Astrocyte (in vitro differentiated cells and primary cell): ENCODE measurements at regions not wholly inside any gene's neighbourhood (a gene's known extent, or its start where the extent isn't known, plus 50 kb on each side); places are given as distances from the start of the nearest gene placed in this dataset.

Experiments
- DNase-seq: peaks from one replicate; pipeline ENCODE4 v3.0.0-alpha.2; 2010; ENCODE audit warnings: low read depth
- FAIRE-seq: peaks from 2 replicates; lab custom pipeline; 2011; peaks lifted over from hg19 to GRCh38; lab: Jason Lieb, UNC
- H2AFZ ChIP-seq: 2 replicates; pipeline ENCODE4 v1.6.0; 2012; ENCODE audit warnings: low read depth, low read length, inconsistent platforms
- H3K27ac ChIP-seq: 2 replicates; pipeline ENCODE4 v1.5.1; 2011; ENCODE audit warnings: low read depth, low read length, inconsistent platforms
- H3K27me3 ChIP-seq: 2 replicates; pipeline ENCODE4 v1.6.0; 2011; ENCODE audit warnings: low read length, inconsistent platforms; ENCODE audit not compliant: insufficient read depth
- H3K36me3 ChIP-seq: 2 replicates; pipeline ENCODE4 v1.5.1; 2011; ENCODE audit warnings: low read length, inconsistent platforms; ENCODE audit not compliant: insufficient read depth
- H3K4me1 ChIP-seq: 2 replicates; pipeline ENCODE4 v1.5.1; 2011; ENCODE audit warnings: low read length, inconsistent platforms; ENCODE audit not compliant: insufficient read depth
- H3K4me2 ChIP-seq: 2 replicates; pipeline ENCODE4 v1.6.0; 2012; ENCODE audit warnings: low read length, inconsistent platforms
- H3K4me3 ChIP-seq: 2 replicates; pipeline ENCODE4 v1.5.1; 2011; ENCODE audit warnings: low read depth, mild to moderate bottlenecking, low read length, inconsistent platforms; ENCODE audit not compliant: insufficient read depth
- H3K79me2 ChIP-seq: 2 replicates; pipeline ENCODE4 v1.6.0; 2012; ENCODE audit warnings: mild to moderate bottlenecking, low read length, inconsistent platforms; ENCODE audit not compliant: insufficient read depth
- H3K9ac ChIP-seq: 2 replicates; pipeline ENCODE4 v1.6.0; 2012; ENCODE audit warnings: mild to moderate bottlenecking, low read length, inconsistent platforms
- H3K9me3 ChIP-seq: 2 replicates; pipeline ENCODE4 v1.5.1; 2012; ENCODE audit warnings: low read depth, mild to moderate bottlenecking, low read length, inconsistent platforms; ENCODE audit not compliant: insufficient read depth
- H4K20me1 ChIP-seq: 2 replicates; pipeline ENCODE4 v1.6.0; 2012; ENCODE audit warnings: low read length, inconsistent platforms; ENCODE audit not compliant: insufficient read depth
- H3K27ac Mint-ChIP-seq: one replicate; pipeline ENCODE4 v1.8.0; 2021; ENCODE audit warnings: mild to moderate bottlenecking, mixed read lengths; ENCODE audit not compliant: unreplicated experiment
- H3K27me3 Mint-ChIP-seq: one replicate; pipeline ENCODE4 v1.8.0; 2021; ENCODE audit warnings: low read depth, mixed read lengths; ENCODE audit not compliant: unreplicated experiment
- H3K36me3 Mint-ChIP-seq: one replicate; pipeline ENCODE4 v1.8.0; 2021; ENCODE audit warnings: low read depth, mixed read lengths; ENCODE audit not compliant: unreplicated experiment
- H3K4me1 Mint-ChIP-seq: one replicate; pipeline ENCODE4 v1.8.0; 2021; ENCODE audit warnings: low read depth, mixed read lengths; ENCODE audit not compliant: unreplicated experiment
- H3K4me3 Mint-ChIP-seq: one replicate; pipeline ENCODE4 v1.8.0; 2021; ENCODE audit warnings: mild to moderate bottlenecking, moderate library complexity, mixed read lengths; ENCODE audit not compliant: unreplicated experiment
- H3K9me3 Mint-ChIP-seq: one replicate; pipeline ENCODE4 v1.8.0; 2021; ENCODE audit warnings: mild to moderate bottlenecking, mixed read lengths; ENCODE audit not compliant: unreplicated experiment
- CTCF ChIP-seq: IDR thresholded peaks from 2 replicates; pipeline ENCODE4 v1.5.1; 2011; ENCODE audit warnings: low read depth, mild to moderate bottlenecking, inconsistent platforms, low read length, moderate library complexity; ENCODE audit not compliant: insufficient read depth
- EZH2 ChIP-seq: IDR thresholded peaks from 2 replicates; pipeline ENCODE4 v1.6.1; 2012; ENCODE audit warnings: mild to moderate bottlenecking, low read length, inconsistent platforms; ENCODE audit not compliant: insufficient read depth

DNA sequence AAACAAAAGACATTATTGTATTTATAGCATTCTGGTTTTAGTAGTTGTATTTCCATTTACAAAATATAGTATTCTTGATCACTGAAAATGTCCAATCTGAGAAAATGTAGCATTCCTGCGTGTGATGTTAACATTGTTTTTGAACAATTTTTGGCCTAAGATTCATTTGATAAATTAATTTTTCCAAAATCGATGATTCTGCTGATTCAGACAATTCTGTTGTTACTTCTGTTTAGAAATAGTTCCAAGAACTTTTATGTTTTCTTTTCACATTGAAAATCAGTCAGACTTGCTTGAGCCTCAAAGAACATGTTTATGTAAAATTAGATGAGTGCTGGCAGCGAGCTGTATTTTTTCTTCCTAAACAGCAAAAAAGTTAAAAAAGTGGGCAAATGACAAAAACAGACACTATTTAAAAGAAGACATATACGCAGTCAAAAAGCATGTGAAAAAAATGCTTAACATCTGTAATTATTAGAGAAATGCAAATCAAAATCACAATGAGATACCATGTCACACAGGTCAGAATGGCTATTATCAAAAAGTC is 804.5 kb upstream of the MIR17HG start:
- no peak overlapping the region for H3K4me3 Mint-ChIP-seq
- no peaks in the 10 kb centered on the region for H3K27me3 ChIP-seq

DNA sequence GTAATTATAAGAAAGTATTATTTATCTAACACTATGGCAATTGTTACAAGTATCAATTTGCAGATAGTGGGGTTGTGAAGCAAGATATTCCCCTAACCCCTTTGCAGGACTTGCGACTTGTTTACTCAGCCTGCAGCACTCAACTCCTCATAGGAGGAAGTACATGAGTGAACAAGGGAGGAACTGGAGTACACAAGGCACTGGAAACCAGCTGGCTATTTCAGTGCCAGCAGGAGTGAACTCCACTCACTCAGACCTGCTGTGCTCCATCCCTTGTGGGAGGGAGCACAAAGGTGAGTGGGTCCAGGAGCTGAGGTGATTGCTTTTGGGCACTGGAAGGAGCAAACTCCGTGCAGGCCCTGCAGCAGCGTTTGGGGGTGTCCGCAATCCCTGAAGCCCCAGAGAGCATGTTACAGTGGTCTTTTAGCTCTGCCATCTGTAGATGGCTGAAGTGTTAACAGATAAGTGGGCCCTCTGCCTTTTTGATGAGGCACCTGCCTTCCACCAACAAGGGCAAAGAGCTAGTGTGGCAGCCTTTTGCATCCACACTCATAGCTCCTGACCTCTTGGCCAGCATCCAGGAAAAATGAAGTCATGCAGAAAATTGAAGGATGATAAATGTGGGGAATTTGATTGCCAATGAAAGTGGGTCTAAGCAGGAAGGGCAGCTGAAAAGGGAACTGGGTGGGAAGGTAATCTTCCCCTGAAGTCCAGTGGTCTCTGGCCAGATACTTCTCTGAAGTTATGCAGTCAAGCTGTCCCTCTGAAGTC is 802.2 kb upstream of the MIR17HG start:
- H3K4me1 ChIP-seq, result no peaks in the 10 kb centered on the region
- no peak for FAIRE-seq
- H3K9me3 Mint-ChIP-seq, result peaks cover 13% of the 10 kb centered on the region
- no peak overlapping the region for H3K4me3 ChIP-seq
- no peaks in the 10 kb centered on the region for H3K4me1 Mint-ChIP-seq
- H3K27ac ChIP-seq, result no peak overlapping the region
- no peaks in the 10 kb centered on the region for H3K27me3 Mint-ChIP-seq
- no peaks in the 10 kb centered on the region for H3K79me2 ChIP-seq
- TF ChIP-seq EZH2 (no peak), CTCF (no peak)
- H3K36me3 Mint-ChIP-seq, result no peaks in the 10 kb centered on the region
- H3K4me3 Mint-ChIP-seq, result no peak overlapping the region
- no peak for DNase-seq
- H3K9me3 ChIP-seq, result peaks cover 7% of the 10 kb centered on the region
- H4K20me1 ChIP-seq, result no peaks in the 10 kb centered on the region
- no peak overlapping the region for H3K9ac ChIP-seq
- H2AFZ ChIP-seq, result no peak overlapping the region
- no peaks in the 10 kb centered on the region for H3K36me3 ChIP-seq
- no peaks in the 10 kb centered on the region for H3K27me3 ChIP-seq
- no peak overlapping the region for H3K27ac Mint-ChIP-seq
- H3K4me2 ChIP-seq, result no peak overlapping the region

More for the DNA sequence above, 804.5 kb upstream of the MIR17HG start:
- H3K36me3 ChIP-seq, result no peaks in the 10 kb centered on the region
- H3K27ac ChIP-seq, result no peak overlapping the region
- H3K36me3 Mint-ChIP-seq, result no peaks in the 10 kb centered on the region
- H3K9ac ChIP-seq, result no peak overlapping the region
- no peak overlapping the region for H3K4me3 ChIP-seq
- H2AFZ ChIP-seq, result no peak overlapping the region
- DNase-seq (no peak), FAIRE-seq (no peak)
- TF ChIP-seq CTCF (no peak), EZH2 (no peak)
- H3K4me2 ChIP-seq, result no peak overlapping the region
- H3K4me1 Mint-ChIP-seq, result no peaks in the 10 kb centered on the region
- no peak overlapping the region for H3K27ac Mint-ChIP-seq
- H4K20me1 ChIP-seq, result no peaks in the 10 kb centered on the region
- H3K9me3 ChIP-seq, result peaks cover 7% of the 10 kb centered on the region
- H3K4me1 ChIP-seq, result no peaks in the 10 kb centered on the region
- no peaks in the 10 kb centered on the region for H3K27me3 Mint-ChIP-seq
- H3K9me3 Mint-ChIP-seq, result peaks cover 10% of the 10 kb centered on the region
- no peaks in the 10 kb centered on the region for H3K79me2 ChIP-seq

DNA sequence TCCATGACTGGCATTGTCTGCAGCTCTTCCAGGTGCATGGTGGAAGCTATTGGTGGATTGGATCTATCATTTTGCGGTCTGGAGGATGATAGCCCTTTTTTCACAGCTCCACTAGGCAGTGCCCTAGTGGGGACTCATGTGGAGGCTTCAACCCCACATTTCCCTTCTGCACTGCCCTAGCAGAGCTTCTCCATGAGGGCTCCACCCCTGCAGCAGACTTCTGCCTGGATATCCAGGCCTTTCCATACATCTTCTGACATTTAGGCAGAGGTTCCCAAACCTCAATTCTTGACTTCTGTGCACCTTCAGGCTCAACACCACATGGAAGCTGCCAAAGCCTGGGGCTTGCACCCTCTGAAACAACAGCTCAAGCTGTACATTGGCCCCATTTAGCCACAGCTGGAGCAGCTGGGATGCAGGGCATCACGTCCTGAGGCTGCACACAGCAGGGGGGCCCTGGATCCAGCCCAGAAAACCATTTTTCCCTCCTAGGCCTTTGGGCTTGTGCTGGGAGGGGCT is 800.2 kb upstream of the MIR17HG start:
- peaks cover 7% of the 10 kb centered on the region for H3K9me3 ChIP-seq
- no peak for FAIRE-seq
- no peaks in the 10 kb centered on the region for H3K4me1 ChIP-seq
- no peaks in the 10 kb centered on the region for H3K79me2 ChIP-seq
- Mint-ChIP-seq H3K36me3 (no peaks in the 10 kb centered on the region), H3K9me3 (peaks cover 13% of the 10 kb centered on the region), H3K27me3 (no peaks in the 10 kb centered on the region), H3K27ac (no peak overlapping the region), H3K4me1 (no peaks in the 10 kb centered on the region), H3K4me3 (no peak overlapping the region)
- DNase-seq, result no peak
- H3K4me3 ChIP-seq, result no peak overlapping the region
- H3K27ac ChIP-seq, result no peak overlapping the region
- no peak overlapping the region for H2AFZ ChIP-seq
- no peak overlapping the region for H3K4me2 ChIP-seq
- H4K20me1 ChIP-seq, result no peaks in the 10 kb centered on the region
- H3K36me3 ChIP-seq, result no peaks in the 10 kb centered on the region
- H3K9ac ChIP-seq, result no peak overlapping the region
- no peaks in the 10 kb centered on the region for H3K27me3 ChIP-seq
- TF ChIP-seq CTCF (no peak), EZH2 (no peak)
